OCI-LY7 (cell line): ENCODE measurements at regions not wholly inside any gene's neighbourhood (a gene's known extent, or its start where the extent isn't known, plus 50 kb on each side); places are given as distances from the start of the nearest gene placed in this dataset.

Experiments used
- BruUV-seq: library from RNA; stranded (reverse); fragments of 400-500 nt; replicated peaks from 2 replicates; lab custom pipeline; 2021; lab: Mats Ljungman, UMichigan
- CTCF ChIA-PET: fragments of 300-600 bp; sonication (Branson Sonifier 250); formaldehyde crosslinking; loops from one replicate; lab custom pipeline; 2022; ENCODE audit warnings: antibody characterized with exemption; ENCODE audit not compliant: unreplicated experiment; lab: Charles Lee
- POLR2A ChIA-PET: fragments of 300-600 bp; sonication (Branson Sonifier 250); formaldehyde crosslinking; loops from one replicate; lab custom pipeline; 2022; ENCODE audit warnings: antibody characterized with exemption; lab: Charles Lee
- DNase-seq: peaks from one replicate; pipeline ENCODE4 v3.0.0-alpha.2; 2015; ENCODE audit warnings: low spot score
- H2AFZ ChIP-seq: fragments of 200-600 bp; sonication (generic), shearing (Covaris generic); 2 replicates; pipeline ENCODE4 v1.6.1; 2014; ENCODE audit warnings: mild to moderate bottlenecking, antibody characterized with exemption, low read length, moderate library complexity
- H3K27ac ChIP-seq: fragments of 200-600 bp; sonication (generic); 2 replicates; pipeline ENCODE4 v1.5.1; 2014; ENCODE audit warnings: mixed run types, low read depth, mild to moderate bottlenecking, moderate library complexity, low read length, inconsistent platforms; ENCODE audit not compliant: poor library complexity, severe bottlenecking
- H3K36me3 ChIP-seq: fragments of 200-600 bp; sonication (generic); 2 replicates; pipeline ENCODE4 v1.6.1; 2014; ENCODE audit warnings: mild to moderate bottlenecking, antibody characterized with exemption, low read length, moderate library complexity, mixed read lengths; ENCODE audit not compliant: insufficient read depth
- H3K4me1 ChIP-seq: fragments of 200-600 bp; sonication (generic); 2 replicates; pipeline ENCODE4 v1.5.1; 2014; ENCODE audit warnings: mild to moderate bottlenecking, low read length; ENCODE audit not compliant: insufficient read depth, poor library complexity, severe bottlenecking
- H3K4me2 ChIP-seq: fragments of 200-600 bp; sonication (generic); 2 replicates; pipeline ENCODE4 v1.6.1; 2014; ENCODE audit warnings: mild to moderate bottlenecking, low read length
- H3K4me3 ChIP-seq: fragments of 200-600 bp; sonication (generic); 2 replicates; pipeline ENCODE4 v1.5.1; 2014; ENCODE audit warnings: mild to moderate bottlenecking, low read depth, low read length; ENCODE audit not compliant: poor library complexity, severe bottlenecking
- H3K79me2 ChIP-seq: fragments of 200-600 bp; sonication (generic); 2 replicates; pipeline ENCODE4 v1.6.1; 2016; ENCODE audit warnings: low read depth, mild to moderate bottlenecking, low read length, moderate library complexity, mixed read lengths; ENCODE audit not compliant: insufficient read depth
- H3K9me2 ChIP-seq: fragments of 200-600 bp; sonication (generic); 2 replicates; pipeline ENCODE4 v1.6.1; 2016; ENCODE audit warnings: mild to moderate bottlenecking, low read length, mixed read lengths; ENCODE audit not compliant: insufficient read depth
- H3K9me3 ChIP-seq: fragments of 200-600 bp; sonication (generic); 2 replicates; pipeline ENCODE4 v1.6.1; 2014; ENCODE audit warnings: mild to moderate bottlenecking, mixed run types, low read length, mixed read lengths
- H4K20me1 ChIP-seq: fragments of 200-600 bp; sonication (generic); 2 replicates; pipeline ENCODE4 v1.6.1; 2014; ENCODE audit warnings: mild to moderate bottlenecking, antibody characterized with exemption, low read length, moderate library complexity, mixed read lengths; ENCODE audit not compliant: insufficient read depth
- EZH2phosphoT487 ChIP-seq: fragments of 200-600 bp; sonication (generic); IDR thresholded peaks from 2 replicates; pipeline ENCODE4 v1.6.1; 2018; ENCODE audit warnings: low read depth, borderline replicate concordance, mild to moderate bottlenecking, mixed run types, antibody characterized with exemption, low read length, moderate library complexity, mixed read lengths
- intact Hi-C: fragments of 100-400 bp; cut with micrococcal nuclease; formaldehyde crosslinking; loops from one replicate; pipeline ENCODE4 v1.10.0; 2022; ENCODE audit not compliant: unreplicated experiment
- TF ChIP-seq, protein P1 (sequence below): fragments of 200-600 bp; sonication (generic); conservative IDR thresholded peaks from 2 replicates; pipeline ENCODE4 v1.5.1; 2014; ENCODE audit warnings: mild to moderate bottlenecking, antibody characterized with exemption, low read length, moderate library complexity, mixed read lengths

DNA sequence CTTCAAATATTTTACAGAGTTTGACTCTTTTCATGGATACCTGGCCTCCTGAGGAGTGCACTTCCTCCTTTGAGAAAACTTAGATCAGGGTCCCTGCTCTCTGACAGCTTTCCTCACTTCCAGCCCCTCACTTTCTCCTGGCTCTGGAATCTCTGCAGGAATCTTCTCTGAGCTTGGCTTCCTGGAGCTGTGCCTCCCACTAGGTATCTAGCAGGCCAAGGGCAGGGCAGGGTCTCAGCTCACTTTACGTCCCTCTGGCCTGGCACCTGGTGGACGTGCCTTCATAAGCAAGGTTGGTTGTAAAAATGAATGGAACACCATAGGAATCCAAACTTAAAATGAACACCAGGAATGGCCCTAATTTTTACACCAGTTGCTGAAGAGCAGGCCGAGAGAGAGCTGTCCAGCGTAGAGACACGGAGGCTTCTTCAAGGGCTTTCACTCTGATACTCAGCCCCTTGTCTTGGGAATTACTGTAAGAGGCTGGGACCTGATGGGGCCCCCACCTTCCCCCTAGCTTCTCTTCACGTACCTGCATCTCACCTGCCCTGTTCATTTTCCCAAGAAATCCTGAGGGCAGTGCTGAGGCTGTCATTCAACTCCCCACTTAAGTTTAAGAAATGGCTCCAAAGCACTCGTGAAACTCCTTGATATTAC is 426.9 kb upstream of the ID2 start:
- Histone ChIP-seq H2AFZ (no peak overlapping the region), H3K9me2 (no peaks in the 10 kb centered on the region), H3K4me3 (no peak overlapping the region), H3K4me2 (no peak overlapping the region), H3K4me1 (peaks cover 5% of the 10 kb centered on the region), H4K20me1 (no peaks in the 10 kb centered on the region), H3K79me2 (no peaks in the 10 kb centered on the region), H3K27ac (no peak overlapping the region), H3K36me3 (no peaks in the 10 kb centered on the region), H3K9me3 (no peaks in the 10 kb centered on the region; the same call in 1 of the 2 replicates)
- DNase-seq, result no peak
- TF ChIP-seq, protein P1, sequence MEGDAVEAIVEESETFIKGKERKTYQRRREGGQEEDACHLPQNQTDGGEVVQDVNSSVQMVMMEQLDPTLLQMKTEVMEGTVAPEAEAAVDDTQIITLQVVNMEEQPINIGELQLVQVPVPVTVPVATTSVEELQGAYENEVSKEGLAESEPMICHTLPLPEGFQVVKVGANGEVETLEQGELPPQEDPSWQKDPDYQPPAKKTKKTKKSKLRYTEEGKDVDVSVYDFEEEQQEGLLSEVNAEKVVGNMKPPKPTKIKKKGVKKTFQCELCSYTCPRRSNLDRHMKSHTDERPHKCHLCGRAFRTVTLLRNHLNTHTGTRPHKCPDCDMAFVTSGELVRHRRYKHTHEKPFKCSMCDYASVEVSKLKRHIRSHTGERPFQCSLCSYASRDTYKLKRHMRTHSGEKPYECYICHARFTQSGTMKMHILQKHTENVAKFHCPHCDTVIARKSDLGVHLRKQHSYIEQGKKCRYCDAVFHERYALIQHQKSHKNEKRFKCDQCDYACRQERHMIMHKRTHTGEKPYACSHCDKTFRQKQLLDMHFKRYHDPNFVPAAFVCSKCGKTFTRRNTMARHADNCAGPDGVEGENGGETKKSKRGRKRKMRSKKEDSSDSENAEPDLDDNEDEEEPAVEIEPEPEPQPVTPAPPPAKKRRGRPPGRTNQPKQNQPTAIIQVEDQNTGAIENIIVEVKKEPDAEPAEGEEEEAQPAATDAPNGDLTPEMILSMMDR, result no peak
- TF ChIP-seq EZH2phosphoT487, result no peak
- no TSS peak for BruUV-seq
- CTCF ChIA-PET, result no interaction called here
- POLR2A ChIA-PET, result no interaction called here
- intact Hi-C loops, result no loop called here

DNA sequence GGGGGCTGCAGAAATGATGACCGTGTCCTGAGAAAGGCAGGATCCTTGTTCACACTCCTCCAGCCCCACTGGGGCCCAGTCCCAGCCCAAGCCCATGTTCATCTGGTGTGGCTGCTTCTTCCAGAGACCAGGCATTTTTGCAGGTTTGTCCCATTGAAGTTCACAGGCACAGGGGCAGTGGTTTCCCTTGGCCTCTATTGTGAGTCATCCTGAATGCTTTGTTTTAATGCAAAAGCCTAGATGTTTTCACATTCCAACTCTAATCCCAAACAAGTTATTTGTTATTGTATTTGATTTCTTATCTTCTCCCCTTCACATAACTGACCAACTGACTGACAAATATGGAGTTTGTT is 426.4 kb upstream of the ID2 start:
- no peak overlapping the region for H3K27ac ChIP-seq
- intact Hi-C loops, result no loop called here
- no TSS peak for BruUV-seq

DNA sequence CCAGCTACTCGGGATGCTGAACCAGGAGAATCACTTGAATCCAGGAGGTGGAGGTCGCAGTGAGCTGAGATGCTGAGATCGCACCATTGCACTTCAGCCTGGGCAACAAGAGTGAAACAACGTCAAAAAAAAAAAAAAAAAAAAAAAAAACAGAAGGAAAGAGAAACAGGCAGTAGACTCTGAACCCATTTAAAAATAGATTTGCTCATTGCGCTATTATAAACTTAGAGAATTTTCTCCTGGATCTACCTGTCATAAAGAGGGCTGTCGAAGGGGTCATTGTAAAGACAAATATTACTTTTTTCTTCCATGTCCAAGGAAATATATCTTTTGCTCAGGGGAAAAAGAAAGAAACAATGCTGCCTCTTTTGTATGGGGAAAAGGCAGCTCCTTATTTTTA is 425.0 kb upstream of the ID2 start:
- no peak overlapping the region for H3K27ac ChIP-seq
- BruUV-seq, result no TSS peak
- no peak overlapping the region for H2AFZ ChIP-seq
- no peaks in the 10 kb centered on the region for H3K36me3 ChIP-seq
- H3K9me2 ChIP-seq, result no peaks in the 10 kb centered on the region
- H4K20me1 ChIP-seq, result no peaks in the 10 kb centered on the region
- H3K4me3 ChIP-seq, result no peak overlapping the region
- no peak for DNase-seq
- ChIA-PET POLR2A (interaction anchor here (0.6 to 0.7 kb wide), 2 partner anchors 19 to 93 kb away, joined by 4 to 5 read pairs; no protein-coding TSS in a partner anchor), CTCF (no interaction called here)
- peaks cover 5% of the 10 kb centered on the region for H3K4me1 ChIP-seq
- no peaks in the 10 kb centered on the region for H3K79me2 ChIP-seq
- intact Hi-C loops, result no loop called here
- H3K9me3 ChIP-seq, result no peaks in the 10 kb centered on the region
- H3K4me2 ChIP-seq, result no peak overlapping the region
- no peak for TF ChIP-seq EZH2phosphoT487
- TF ChIP-seq, protein P1, result no peak

More for the DNA sequence above, 426.4 kb upstream of the ID2 start:
- Histone ChIP-seq H3K4me2 (no peak overlapping the region), H3K36me3 (no peaks in the 10 kb centered on the region), H2AFZ (no peak overlapping the region), H4K20me1 (no peaks in the 10 kb centered on the region), H3K9me2 (no peaks in the 10 kb centered on the region), H3K9me3 (no peaks in the 10 kb centered on the region; the same call in 1 of the 2 replicates), H3K4me1 (peaks cover 5% of the 10 kb centered on the region), H3K4me3 (no peak overlapping the region), H3K79me2 (no peaks in the 10 kb centered on the region)
- ChIA-PET POLR2A (no interaction called here), CTCF (no interaction called here)
- DNase-seq, result no peak
- no peak for TF ChIP-seq EZH2phosphoT487
- TF ChIP-seq, protein P1, result no peak
